NOMO-1 treated with DMSO at 0.1 percent for 48 hours (cell line): ENCODE measurements at regions not wholly inside any gene's neighbourhood (a gene's known extent, or its start where the extent isn't known, plus 50 kb on each side); places are given as distances from the start of the nearest gene placed in this dataset.
"Not testable (repeated sequence)": the region's sequence is repeated elsewhere in the genome, so short reads cannot be mapped to it uniquely, and the experiment has no call there.

Experiments used
- DNase-seq: peaks from one replicate; lab custom pipeline; 2025; ENCODE audit not compliant: unreplicated experiment; lab: John Stamatoyannopoulos, UW

GRCh38 chr2:111463956-111464355 lies 343.2 kb downstream of the BCL2L11 start:
- not testable (repeated sequence) for DNase-seq

GRCh38 chr2:111464367-111464766 lies 343.7 kb downstream of the BCL2L11 start:
- DNase-seq = not testable (repeated sequence)

- not testable (repeated sequence) for DNase-seq
Observed at GRCh38 chr2:111465521-111465920, 344.8 kb downstream of the BCL2L11 start.

DNA sequence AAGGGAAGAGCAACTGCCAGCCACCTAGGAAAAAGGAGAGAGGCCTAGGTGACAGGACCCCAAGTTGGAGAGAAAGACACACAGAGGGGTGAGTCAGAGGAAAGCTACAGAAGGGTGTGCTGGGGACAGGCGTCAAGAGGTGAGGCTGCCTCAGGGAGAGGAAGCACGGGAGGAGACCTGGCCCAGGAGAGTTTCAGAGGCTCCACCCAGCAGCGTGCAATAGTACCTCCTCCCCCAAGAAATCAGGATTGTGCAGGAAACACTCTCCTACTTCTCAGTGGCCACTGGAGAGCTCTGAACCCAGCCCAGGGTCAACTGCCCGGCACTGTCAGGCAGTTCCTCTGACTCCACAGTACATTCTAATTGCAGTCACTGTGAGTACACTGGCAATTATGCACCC lies 346.0 kb downstream of the BCL2L11 start:
- DNase-seq = not testable (repeated sequence)

GRCh38 chr2:111470924-111471323 lies 350.2 kb downstream of the BCL2L11 start:
- DNase-seq = not testable (repeated sequence)

- not testable (repeated sequence) for DNase-seq
Observed at GRCh38 chr2:111471791-111472530, 351.2 kb downstream of the BCL2L11 start.

GRCh38 chr2:111472844-111473403 lies 352.2 kb downstream of the BCL2L11 start:
- DNase-seq = not testable (repeated sequence)

- DNase-seq = not testable (repeated sequence)
Observed at GRCh38 chr2:111473522-111473921, 352.8 kb downstream of the BCL2L11 start.

DNA sequence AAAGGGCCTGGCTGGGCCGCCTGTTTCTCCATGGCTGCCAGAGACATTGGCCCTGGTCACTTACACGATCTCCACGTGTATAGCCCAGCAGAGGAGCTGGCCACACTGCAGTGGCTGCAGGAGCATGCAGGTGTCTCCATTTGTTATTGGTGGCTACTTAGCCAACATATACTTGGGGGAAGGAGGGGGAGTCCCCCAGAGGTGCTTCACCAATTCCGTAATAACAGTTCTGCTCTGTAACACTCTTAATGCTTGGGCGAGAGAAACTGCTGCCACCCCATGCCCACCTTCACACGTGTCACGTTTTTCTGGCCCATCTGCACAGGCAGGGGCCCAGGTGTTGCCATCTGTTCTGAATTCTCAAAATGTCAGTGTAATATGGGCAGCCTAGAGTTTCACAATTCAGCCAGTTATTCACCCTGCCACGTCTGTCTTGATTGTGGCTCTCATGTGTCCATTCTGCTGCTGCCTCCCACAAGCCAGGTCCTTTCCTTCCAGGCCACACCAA lies 353.5 kb downstream of the BCL2L11 start:
- not testable (repeated sequence) for DNase-seq

DNA sequence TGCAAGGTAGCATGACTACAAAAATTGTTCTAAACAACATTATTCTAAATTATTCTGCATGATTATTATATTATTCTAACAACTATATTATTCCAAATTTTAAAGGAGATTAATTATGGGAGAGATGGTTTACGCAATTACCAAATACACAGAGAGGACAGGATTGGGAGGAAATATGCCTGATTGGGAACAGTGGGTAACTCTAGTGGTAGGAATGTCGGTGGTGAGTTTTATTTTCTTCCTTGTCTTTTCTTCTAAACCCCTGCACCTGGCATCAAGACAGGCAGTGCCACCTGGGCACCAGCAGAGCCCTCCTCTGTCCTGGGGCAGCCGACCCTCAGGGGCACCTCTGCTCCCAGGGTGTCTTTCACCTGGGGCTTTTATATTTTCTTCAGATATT lies 357.6 kb downstream of the BCL2L11 start:
- not testable (repeated sequence) for DNase-seq

DNA sequence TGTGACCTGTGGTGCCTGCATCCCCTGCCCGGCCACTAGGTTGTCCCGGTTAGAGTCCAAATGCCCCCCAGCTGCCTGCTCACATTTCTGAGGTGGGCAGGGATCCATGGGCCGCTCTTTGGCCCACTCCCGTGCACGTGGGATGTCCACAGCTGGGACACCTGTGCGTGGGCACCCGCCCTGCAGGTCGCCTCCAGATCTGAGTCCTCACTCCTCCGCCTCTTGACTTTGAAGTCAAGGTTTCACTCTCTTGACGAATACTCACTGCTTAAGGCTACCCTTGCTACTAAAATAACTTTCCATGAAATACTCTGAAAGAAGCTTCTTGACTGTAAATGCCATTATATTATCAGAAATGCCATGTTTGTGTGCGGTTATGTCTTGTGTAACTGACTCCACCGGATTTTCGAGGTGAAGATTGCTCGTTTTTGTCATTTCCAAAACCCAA lies 358.2 kb downstream of the BCL2L11 start:
- not testable (repeated sequence) for DNase-seq

GRCh38 chr2:111480016-111480625 lies 359.4 kb downstream of the BCL2L11 start:
- not testable (repeated sequence) for DNase-seq

- not testable (repeated sequence) for DNase-seq
Observed at GRCh38 chr2:111480633-111481032, 359.9 kb downstream of the BCL2L11 start.

DNA sequence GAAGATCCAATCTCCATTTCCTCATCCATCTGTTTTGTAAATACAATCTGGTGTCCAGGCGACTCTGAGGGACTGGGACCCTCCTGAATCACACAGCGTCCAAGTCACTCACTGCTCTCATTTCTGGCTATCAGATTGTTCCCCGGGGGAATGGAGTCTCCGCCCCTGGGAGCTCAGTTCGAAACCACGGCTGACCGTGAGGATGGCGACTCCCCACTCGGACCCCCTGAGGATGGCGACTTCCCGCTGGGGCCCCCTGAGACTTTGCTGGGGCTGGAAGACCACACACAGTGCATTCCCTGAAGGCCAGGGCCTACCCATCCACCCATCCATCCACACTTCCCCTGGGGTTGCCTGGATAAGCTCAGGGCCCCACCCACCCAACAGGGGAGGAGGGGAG lies 360.5 kb downstream of the BCL2L11 start:
- not testable (repeated sequence) for DNase-seq

GRCh38 chr2:111482987-111483679 lies 362.4 kb downstream of the BCL2L11 start:
- not testable (repeated sequence) for DNase-seq

- DNase-seq = not testable (repeated sequence)
Observed at GRCh38 chr2:111484097-111484496, 363.4 kb downstream of the BCL2L11 start.

- not testable (repeated sequence) for DNase-seq
Observed at GRCh38 chr2:111485895-111486294, 365.2 kb downstream of the BCL2L11 start.

DNA sequence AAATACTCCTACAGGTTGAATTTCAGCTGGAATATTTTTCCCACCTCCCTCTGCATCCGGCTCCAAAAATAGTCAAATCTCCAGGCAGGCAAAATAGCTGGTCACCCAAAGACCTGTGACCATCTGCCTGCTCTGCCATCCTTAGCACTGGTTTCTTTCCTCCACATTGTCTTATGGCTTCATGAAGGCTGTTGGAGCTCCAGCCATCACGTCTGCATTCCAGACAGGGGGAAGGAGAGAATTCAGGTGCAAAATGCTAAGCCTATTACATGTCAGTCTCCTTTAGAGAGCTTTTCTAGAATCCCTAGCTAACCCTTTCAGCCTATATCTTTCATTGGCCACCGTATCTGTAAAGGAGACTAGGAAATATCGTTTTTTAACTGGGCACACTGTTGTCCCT lies 367.7 kb downstream of the BCL2L11 start:
- not testable (repeated sequence) for DNase-seq

DNA sequence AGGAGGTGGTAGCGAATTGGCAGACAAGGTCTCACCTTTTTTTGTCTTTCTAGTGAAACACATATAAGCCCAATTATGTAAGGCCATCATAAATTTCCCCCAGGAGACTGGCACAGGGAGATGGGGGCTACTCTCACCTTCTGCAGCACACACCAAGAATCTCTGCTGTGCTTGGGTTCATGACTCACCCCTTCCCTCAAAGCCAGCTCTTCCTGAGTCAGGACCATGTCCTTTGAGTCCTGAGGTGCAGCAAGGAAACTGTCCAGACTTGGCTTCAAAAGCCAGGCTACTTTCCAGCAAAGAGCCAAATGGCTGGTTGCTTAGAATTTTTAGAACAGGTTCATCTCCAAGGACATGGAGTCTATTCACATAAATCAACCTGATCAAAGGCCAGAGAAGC lies 368.7 kb downstream of the BCL2L11 start:
- DNase-seq = not testable (repeated sequence)

DNA sequence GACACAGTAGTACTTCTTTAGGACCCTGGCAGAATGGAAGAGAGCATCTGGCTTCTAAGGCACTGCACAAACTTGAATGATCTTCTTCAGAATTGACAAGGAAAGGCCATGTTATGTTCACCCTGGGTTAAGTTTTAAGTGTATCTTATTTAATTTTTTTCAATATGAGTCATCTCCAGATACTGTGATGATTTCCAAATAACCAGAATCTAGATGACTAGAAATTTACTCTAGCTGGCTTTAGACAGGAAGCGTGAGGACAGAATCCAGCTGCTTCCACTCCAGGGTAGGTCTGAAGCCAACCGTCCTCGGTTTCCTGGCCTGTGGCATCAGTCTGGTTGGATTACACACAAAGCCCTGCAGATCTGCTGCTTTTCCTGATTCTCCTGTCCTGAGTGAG lies 370.5 kb downstream of the BCL2L11 start:
- DNase-seq = not testable (repeated sequence)

DNA sequence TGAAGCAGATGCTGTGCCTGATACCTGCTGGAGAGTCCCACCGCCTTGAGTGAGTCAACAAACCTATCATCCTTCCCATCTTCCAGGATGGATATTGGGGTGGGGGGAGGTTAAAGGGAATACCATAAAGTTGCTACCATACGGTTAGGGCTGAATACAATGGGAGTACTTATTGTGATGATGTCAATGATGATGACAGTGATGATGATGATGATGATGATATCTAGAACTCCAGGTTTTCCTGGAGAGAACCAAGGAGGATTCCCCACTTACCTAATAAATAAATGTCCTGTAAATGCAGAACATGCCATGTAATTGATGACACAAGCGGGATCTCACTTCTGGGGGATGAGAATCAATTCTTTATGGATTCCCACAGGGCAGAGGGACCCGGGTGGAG lies 370.9 kb downstream of the BCL2L11 start:
- not testable (repeated sequence) for DNase-seq
